Endometrium (tissue), 2 donors: ENCODE measurements at regions not wholly inside any gene's neighbourhood (a gene's known extent, or its start where the extent isn't known, plus 50 kb on each side); places are given as distances from the start of the nearest gene placed in this dataset.

Source experiments
- FAIRE-seq: peaks from 2 replicates; lab custom pipeline; 2012; peaks lifted over from hg19 to GRCh38; lab: Jason Lieb, UNC
- donor health status: control.
- donor health status: control.

DNA sequence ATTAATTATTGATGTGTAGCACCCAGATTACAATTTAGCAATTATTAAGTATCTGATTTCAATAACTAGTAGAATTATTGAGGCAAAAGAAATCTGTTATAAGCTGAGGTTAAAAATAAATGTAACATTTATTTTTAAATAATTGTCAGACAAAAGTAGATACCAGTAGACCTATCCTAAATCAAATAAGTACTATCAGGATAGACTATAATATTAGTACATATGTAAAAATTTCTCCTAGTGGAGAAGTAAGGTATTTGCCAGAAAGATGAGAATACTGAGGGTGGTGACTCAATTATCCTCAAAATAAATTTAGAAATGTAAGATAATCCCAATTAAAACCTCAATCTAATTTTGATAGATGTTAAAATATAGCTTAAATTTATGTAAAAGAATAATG is 377.8 kb upstream of the CHRM3 start:
- FAIRE-seq = no peak

GRCh38 chr1:239006276-239006675 is 380.1 kb upstream of the CHRM3 start:
- FAIRE-seq = no peak

DNA sequence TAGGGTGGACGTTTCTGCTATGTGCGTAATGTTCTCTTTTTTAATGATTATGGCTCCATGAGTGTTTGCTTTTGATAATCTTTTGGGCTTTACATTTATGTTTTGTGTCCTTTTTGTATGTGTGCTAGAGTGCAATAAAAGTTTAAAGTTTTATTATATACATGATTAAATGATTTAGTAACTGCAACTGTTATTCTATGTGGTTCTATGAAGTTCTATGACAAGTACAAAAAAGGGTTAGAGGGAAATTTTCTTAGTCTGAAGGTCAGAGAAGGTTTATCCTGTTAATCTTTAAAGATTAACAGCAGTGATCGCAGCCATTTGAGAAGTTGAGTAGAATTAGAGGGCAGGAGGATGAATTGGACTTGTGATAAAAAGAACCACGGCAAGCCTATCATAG is 386.4 kb upstream of the CHRM3 start:
- no peak for FAIRE-seq

DNA sequence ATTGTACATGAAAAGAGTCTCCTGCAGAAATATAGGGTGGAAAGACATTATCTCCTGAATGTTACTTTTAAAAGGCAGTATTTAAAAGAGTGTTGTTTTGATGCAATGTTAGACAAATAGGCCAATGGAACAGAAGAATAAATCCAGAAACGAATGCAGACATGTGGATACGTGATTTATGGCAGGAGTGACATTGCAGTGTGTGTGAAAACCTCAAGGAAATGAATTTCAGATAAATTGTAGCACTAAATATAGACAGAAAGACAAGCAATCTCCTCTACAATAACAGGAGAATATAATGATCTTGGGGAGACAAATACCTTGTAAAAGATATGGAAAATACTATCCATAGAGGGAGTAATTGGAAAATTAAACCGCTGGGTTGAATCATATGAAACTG is 387.8 kb upstream of the CHRM3 start:
- no peak for FAIRE-seq

DNA sequence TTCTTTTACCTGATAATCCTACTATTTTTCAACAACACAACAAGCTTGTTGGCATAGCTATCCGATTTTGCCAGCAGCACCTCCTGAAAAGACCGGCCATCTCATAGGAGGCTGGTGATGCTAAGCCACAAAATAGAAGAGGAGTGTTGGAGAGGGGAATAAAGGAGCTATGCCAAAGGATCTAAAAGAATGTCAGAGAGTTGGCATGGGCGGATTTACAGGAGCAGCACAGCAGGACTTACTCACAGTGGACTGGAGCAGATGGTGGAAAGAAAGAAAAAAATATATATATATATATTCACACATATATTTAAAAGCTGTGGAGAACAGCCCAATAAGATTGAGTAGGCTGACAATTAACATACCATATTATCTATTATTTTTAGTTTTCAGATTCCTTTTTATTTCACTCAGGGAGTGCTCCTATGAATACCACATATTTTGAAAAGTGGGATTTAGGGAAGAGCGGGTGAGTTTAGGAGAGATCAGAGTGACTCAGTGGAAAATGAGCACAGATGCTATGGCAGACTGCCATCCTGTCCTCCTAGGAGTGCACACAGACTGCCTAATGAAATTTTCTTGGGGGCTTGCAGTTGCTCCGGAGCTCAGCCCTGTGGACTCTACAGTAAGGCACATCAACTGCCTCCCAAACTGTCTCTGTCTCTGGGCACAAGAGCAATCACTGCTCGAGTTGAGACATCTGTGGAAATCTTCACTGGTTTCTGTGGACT is 394.4 kb upstream of the CHRM3 start:
- no peak for FAIRE-seq

GRCh38 chr1:238985312-238985711 is 401.1 kb upstream of the CHRM3 start:
- FAIRE-seq = no peak

DNA sequence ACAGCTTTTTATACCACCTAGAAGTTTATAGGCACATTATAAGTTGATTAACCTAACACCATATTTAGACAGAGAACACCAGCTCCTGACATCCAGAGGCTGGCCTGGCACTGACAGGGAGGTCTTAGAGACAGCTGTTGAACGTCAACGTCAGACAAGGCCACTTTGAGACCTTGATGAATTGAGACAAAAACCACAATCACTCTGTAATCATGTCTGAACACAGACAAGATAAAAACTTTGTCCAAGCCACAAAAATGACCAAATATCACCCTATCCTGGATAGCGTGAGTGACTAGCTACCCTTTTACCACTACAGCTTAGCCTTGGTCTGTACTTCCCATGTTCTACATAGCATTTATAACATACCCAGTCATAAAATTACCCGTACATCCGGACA is 403.6 kb upstream of the CHRM3 start:
- FAIRE-seq = no peak

DNA sequence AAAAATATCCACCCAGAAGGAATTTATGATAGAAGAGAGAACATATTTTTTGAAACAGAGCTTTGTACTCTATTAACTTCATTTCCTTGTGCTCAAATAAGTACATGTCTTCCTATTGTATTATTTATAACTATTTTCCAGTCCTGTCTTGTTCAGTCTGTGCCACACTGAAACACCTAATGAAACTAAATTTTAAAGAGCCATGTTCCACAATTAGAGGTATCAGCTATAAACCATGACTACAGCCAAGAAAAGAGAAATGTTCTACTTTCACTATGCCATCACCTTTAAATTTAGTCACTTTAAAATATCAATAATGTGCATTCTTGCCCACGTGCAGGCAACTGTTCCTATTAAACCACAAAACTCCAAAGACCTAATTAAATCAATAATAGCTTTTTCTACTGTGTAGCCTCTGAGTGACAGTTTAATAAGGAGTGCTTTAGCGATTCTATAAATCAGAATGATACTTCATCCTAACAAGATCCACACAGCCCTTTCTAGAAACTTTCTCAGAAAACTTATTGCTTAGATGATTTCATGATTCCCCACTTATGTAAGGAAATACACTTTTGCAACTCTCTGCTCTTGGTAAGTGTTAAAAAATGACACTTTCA is 404.9 kb upstream of the CHRM3 start:
- FAIRE-seq = no peak

GRCh38 chr1:238980053-238980452 is 406.3 kb upstream of the CHRM3 start:
- FAIRE-seq = no peak

- no peak for FAIRE-seq
Observed at GRCh38 chr1:238964631-238965030, 421.7 kb upstream of the CHRM3 start.

DNA sequence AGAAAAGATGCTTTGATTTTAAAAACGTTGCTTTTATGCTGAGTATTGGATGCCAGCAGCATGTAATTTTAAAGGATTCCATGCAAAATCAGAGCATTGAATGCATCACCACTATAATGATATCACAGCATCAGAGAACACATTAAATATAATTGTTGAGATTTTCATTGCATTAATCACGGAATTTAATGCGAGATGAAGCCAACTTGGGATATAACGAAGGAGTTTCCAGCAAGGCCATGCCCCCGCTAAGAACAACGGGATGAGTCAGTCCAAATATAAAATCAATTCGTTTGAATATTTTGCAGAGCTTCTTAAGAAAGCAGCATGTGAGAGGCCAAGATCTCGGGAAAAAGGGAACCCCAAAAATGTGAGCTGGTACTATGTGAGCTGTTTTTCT is 423.4 kb upstream of the CHRM3 start:
- no peak for FAIRE-seq

DNA sequence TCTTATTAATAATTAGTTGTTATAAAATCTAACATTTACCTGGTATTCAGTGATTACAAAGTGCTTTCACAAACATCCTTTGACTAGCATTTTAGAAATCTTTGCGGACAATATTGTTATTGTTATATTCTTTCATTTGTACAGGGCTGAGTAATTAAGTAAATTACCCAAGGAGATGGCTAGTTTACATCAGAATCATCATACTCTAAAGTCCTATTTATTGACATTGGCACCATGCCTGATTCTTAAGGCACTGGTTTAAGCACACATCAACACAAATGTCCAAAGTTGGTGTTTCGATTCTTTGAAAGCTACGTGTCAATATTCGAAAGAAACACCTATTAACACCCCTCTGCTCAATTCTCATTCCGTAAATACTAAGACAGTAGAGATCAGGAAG is 424.6 kb upstream of the CHRM3 start:
- FAIRE-seq = no peak

GRCh38 chr1:238960071-238960470 is 426.3 kb upstream of the CHRM3 start:
- no peak for FAIRE-seq

GRCh38 chr1:238955934-238956333 is 430.4 kb upstream of the CHRM3 start:
- FAIRE-seq = no peak

- FAIRE-seq = no peak
Observed at GRCh38 chr1:238954865-238955264, 431.5 kb upstream of the CHRM3 start.

DNA sequence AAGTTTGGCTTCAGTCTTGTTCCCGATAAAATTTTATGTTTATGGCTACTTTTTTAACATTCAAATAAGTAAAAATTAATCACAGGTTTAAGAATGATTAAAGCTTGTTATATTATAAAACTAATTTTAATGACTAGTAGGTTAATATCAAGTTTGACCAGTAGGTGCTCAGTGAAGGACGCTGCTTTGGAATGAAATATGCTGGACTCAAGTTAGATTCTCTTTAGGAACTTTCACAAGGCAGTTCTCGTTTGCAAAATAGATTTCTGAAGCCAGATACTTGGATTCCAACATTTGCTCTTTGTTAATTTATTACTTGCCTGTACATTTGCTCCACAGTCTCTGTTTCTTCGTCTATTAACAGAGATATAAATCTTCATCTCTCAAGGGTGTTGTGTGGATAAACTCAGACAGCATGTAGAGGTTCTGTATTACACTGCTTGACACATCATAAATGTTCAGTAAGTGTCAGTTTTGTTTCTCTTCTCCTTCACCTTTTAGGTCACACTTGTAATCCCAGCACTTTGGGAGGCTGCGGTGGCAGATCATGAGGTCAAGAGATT is 432.8 kb upstream of the CHRM3 start:
- FAIRE-seq = no peak

- no peak for FAIRE-seq
Observed at GRCh38 chr1:238951809-238952208, 434.6 kb upstream of the CHRM3 start.

DNA sequence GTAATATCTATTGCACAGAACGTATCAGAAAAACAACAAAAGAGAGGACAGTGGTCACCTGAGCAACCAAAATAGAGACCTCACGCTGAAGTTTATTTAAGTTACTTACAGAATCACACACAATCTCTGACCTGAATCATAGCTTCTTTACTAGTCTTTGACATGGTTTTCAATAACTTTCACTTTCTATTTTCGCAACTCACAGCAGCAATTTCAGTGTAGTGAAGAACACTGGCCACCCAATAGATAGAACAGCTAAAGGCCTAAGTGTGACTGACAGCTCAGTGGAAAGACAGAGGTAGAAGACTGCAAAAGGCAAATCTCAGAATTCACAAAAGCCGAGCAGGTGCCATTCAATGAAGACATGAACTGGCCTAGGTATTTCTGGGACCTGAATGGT is 435.6 kb upstream of the CHRM3 start:
- no peak for FAIRE-seq

- no peak for FAIRE-seq
Observed at GRCh38 chr1:238950017-238950416, 436.4 kb upstream of the CHRM3 start.

DNA sequence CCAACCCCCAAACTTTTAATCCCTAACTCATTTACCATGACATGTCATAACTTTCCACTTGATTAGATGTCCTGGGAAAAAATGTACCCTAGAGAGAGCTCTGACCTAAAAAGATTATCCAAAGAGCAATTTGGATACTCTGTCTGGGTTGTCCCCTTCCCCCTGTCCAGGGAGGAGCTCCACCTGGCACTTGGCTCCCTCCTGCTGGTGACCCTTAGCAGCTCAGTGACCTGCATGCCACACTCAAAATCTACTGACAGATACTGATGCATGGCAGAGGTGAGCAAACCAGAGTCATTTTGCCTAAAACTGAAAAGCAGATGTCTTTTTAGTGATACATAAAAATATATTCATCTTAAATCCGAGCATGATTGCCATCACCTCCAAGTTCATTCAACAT is 442.3 kb upstream of the CHRM3 start:
- no peak for FAIRE-seq

GRCh38 chr1:238927899-238928298 is 458.5 kb upstream of the CHRM3 start:
- FAIRE-seq = no peak

GRCh38 chr1:238916828-238917227 is 469.5 kb upstream of the CHRM3 start:
- no peak for FAIRE-seq

- FAIRE-seq = no peak
Observed at GRCh38 chr1:238914346-238914745, 472.0 kb upstream of the CHRM3 start.

- FAIRE-seq = no peak
Observed at GRCh38 chr1:238913210-238913609, 473.2 kb upstream of the CHRM3 start.
